Heart left ventricle (tissue), 16 donors: ENCODE measurements at regions not wholly inside any gene's neighbourhood (a gene's known extent, or its start where the extent isn't known, plus 50 kb on each side); places are given as distances from the start of the nearest gene placed in this dataset.
A peak's percentile ranks its signal among the peaks of the same experiment; 100 is the strongest.
"Not testable (repeated sequence)": the region's sequence is repeated elsewhere in the genome, so short reads cannot be mapped to it uniquely, and the experiment has no call there.

ENCODE experiments used
- ATAC-seq, 4 donors: fragments of 200-7000 bp; cut with Tn5 transposase; one replicate each; pipeline ENCODE4 v1.9.1; 2020 to 2022; ENCODE audit warnings: moderate library complexity in 4 of 4, mild to moderate bottlenecking in 3 of 4, moderate number of reproducible peaks in 1 of 4
- DNase-seq, 5 donors: peaks; one replicate each; pipeline ENCODE4 v3.0.0-alpha.2; 2020
- H3K27ac ChIP-seq, 12 donors: fragments of 200-600 bp; sonication (generic) in 4 of 12; one replicate each; pipeline versions ENCODE4 v1.5.0 to v1.8.0; 2016 to 2022; ENCODE audit warnings: mild to moderate bottlenecking in 2 of 12
- H3K27me3 ChIP-seq, 9 donors: fragments of 200-600 bp; sonication (generic) in 2 of 9; one replicate each; pipeline versions ENCODE4 v1.5.1 to v1.8.0; 2016 to 2022; ENCODE audit warnings: mild to moderate bottlenecking in 3 of 9
- H3K36me3 ChIP-seq, 9 donors: fragments of 200-600 bp; sonication (generic) in 2 of 9; one replicate each; pipeline versions ENCODE4 v1.5.0 to v1.8.0; 2018 to 2022; ENCODE audit warnings: mild to moderate bottlenecking in 2 of 9
- H3K4me1 ChIP-seq, 12 donors: fragments of 200-600 bp; sonication (generic) in 4 of 12; one replicate each; pipeline versions ENCODE4 v1.5.0 to v1.8.0; 2016 to 2022; ENCODE audit warnings: mild to moderate bottlenecking in 3 of 12
- H3K4me3 ChIP-seq, 12 donors: fragments of 200-600 bp; sonication (generic) in 4 of 12; one replicate each; pipeline versions ENCODE4 v1.5.0 to v1.8.0; 2017 to 2022; ENCODE audit warnings: mild to moderate bottlenecking in 9 of 12, moderate library complexity in 4 of 12
- H3K9me3 ChIP-seq, 12 donors: fragments of 200-600 bp; sonication (generic) in 4 of 12; one replicate each; pipeline versions ENCODE4 v1.5.0 to v1.8.0; 2016 to 2022; ENCODE audit warnings: mild to moderate bottlenecking in 1 of 12
- CTCF ChIP-seq, 12 donors: fragments of 200-600 bp; sonication (generic) in 4 of 12; IDR thresholded peaks; one replicate each; pipeline versions ENCODE4 v1.5.0 to v1.8.0; 2018 to 2022; ENCODE audit warnings: antibody characterized with exemption in 12 of 12, mild to moderate bottlenecking in 5 of 12
- POLR2A ChIP-seq, 2 donors: fragments of 450-650 bp; IDR thresholded peaks; one replicate each; pipeline ENCODE4 v1.6.1; 2017; ENCODE audit warnings: antibody characterized with exemption in 2 of 2, mild to moderate bottlenecking in 2 of 2, moderate library complexity in 2 of 2
- WGBS, 4 donors: extraction: QIAGEN DNeasy Blood & Tissue Kit in 2 of 4; methylation state at CpG; one replicate each; pipeline versions ENCODE4 v1.1.5 to v1.1.7; 2013 to 2018; 5-methylcytosine and 5-hydroxymethylcytosine counted together
- intact Hi-C, 10 donors: fragments of 100-400 bp; cut with DNase I; formaldehyde crosslinking; loops; one replicate each; pipeline versions ENCODE4 v1.11.1 to v1.14.2; 2022
- donor health status: ischemic (EF 13 %, LVEDD 7.1; RV severe dilation, severe dysfunction).
- donor health status: healthy with polysubstance abuse.
- donor health status: DM: no; HTN: yes; CAD: no.
- donor health status: DM: no; HTN: no; CAD: no.
- donor health status: ischemic (EF 25% LVEDD 6.9; RV normal size, moderate dysfunction).
- donor health status: ischemic (EF 25% LVEDD 5.7; RV mildly dilated, moderate dysfunction).
- donor health status: healthy.
- donor health status: DM: yes; HTN: yes; CAD: no.
- donor health status: ischemic (EF 35%, LVEDD 5.7; RV mildly dilated, moderate dysfunction).
- donor health status: nonischemic (EF 11% LVEDD 7.7; RV severe dilation, severe dysfunction).
- donor health status: DM: yes; HTN: yes; CAD: no.
- donor health status: PGD.
- donor health status: ischemic (EF 29% LVEDD 5.4; RV normal size, mild dysfunction).
- donor health status: nonischemic (EF 23%, LVEDD 6.1; RV moderate dilation, normal function).

GRCh38 chr22:16730894-16731293, 94.3 kb downstream of the XKR3 start:
- H3K9me3 ChIP-seq, ATAC-seq, H3K36me3 ChIP-seq, H3K27ac ChIP-seq, intact Hi-C loops, H3K27me3 ChIP-seq, DNase-seq, H3K4me1 ChIP-seq, H3K4me3 ChIP-seq: not testable (repeated sequence)
- 89 to 92% (median 90%) methylated on average over 4 of the region's 4 CpGs for WGBS, 4 donors

- intact Hi-C loops, H3K36me3 ChIP-seq, H3K4me1 ChIP-seq, ATAC-seq, H3K27me3 ChIP-seq, H3K4me3 ChIP-seq, DNase-seq, H3K9me3 ChIP-seq, H3K27ac ChIP-seq: not testable (repeated sequence)
- WGBS, 4 donors = 0 to 33% (median 13%) methylated on average over 1 of the region's 1 CpG
Measured at GRCh38 chr22:16727491-16727890, 97.7 kb downstream of the XKR3 start.

GRCh38 chr22:16723241-16723640, 102.0 kb downstream of the XKR3 start:
- H3K4me3 ChIP-seq, H3K27ac ChIP-seq, ATAC-seq, H3K36me3 ChIP-seq, H3K4me1 ChIP-seq, DNase-seq, H3K9me3 ChIP-seq, intact Hi-C loops: not testable (repeated sequence)
- WGBS, 4 donors = 62 to 66% (median 63%) methylated on average over 4 of the region's 4 CpGs
- peaks cover 0 to 16% (median 0%) of the 10 kb centered on the region in 9 donors for H3K27me3 ChIP-seq

- intact Hi-C loops, H3K4me1 ChIP-seq, H3K4me3 ChIP-seq, H3K9me3 ChIP-seq, DNase-seq, H3K27ac ChIP-seq, H3K36me3 ChIP-seq, ATAC-seq: not testable (repeated sequence)
- H3K27me3 ChIP-seq = peaks cover 0 to 23% (median 6%) of the 10 kb centered on the region in 9 donors
- WGBS, 4 donors = 24 to 29% (median 26%) methylated on average over 3 of the region's 3 CpGs
Measured at GRCh38 chr22:16722564-16722963, 102.6 kb downstream of the XKR3 start.

GRCh38 chr22:16721961-16722360, 103.2 kb downstream of the XKR3 start:
- 62 to 70% (median 67%) methylated on average over 4 of the region's 4 CpGs for WGBS, 4 donors
- Histone ChIP-seq H3K4me3 (no peak overlapping the region), H3K9me3 (no peaks in the 10 kb centered on the region), H3K27ac (peak overlapping the region in 1 of 12 donors; percentile 18), H3K36me3 (no peaks in the 10 kb centered on the region), H3K27me3 (peaks cover 0 to 28% (median 8%) of the 10 kb centered on the region in 9 donors), H3K4me1 (peaks cover 0 to 4% (median 0%) of the 10 kb centered on the region in 12 donors)
- intact Hi-C loops = no loop called here
- no peak for TF ChIP-seq POLR2A (IDR thresholded peaks at IDR 0.05)
- no peak for TF ChIP-seq CTCF (IDR thresholded peaks at IDR 0.05)
- ATAC-seq (no peak), DNase-seq (no peak)

- H3K4me3 ChIP-seq = no peak overlapping the region
- no peak for DNase-seq
- TF ChIP-seq POLR2A (IDR thresholded peaks at IDR 0.05) (no peak), CTCF (IDR thresholded peaks at IDR 0.05) (no peak)
- H3K27me3 ChIP-seq = peaks cover 0 to 23% (median 8%) of the 10 kb centered on the region in 9 donors
- no peak for ATAC-seq
- intact Hi-C loops = no loop called here
- H3K4me1 ChIP-seq = no peaks in the 10 kb centered on the region
- peaks cover 0 to 4% (median 0%) of the 10 kb centered on the region in 12 donors for H3K9me3 ChIP-seq
- no peak overlapping the region for H3K27ac ChIP-seq
- no peaks in the 10 kb centered on the region for H3K36me3 ChIP-seq
- WGBS, 4 donors = 12 to 16% (median 14%) methylated on average over 30 to 35 of the region's 35 CpGs
Measured at GRCh38 chr22:16717699-16718558, 107.3 kb downstream of the XKR3 start.

GRCh38 chr22:16714568-16714967, 110.6 kb downstream of the XKR3 start:
- H3K27me3 ChIP-seq = peaks cover 0 to 23% (median 8%) of the 10 kb centered on the region in 9 donors
- DNase-seq, H3K9me3 ChIP-seq, H3K4me1 ChIP-seq, H3K36me3 ChIP-seq, ATAC-seq, H3K27ac ChIP-seq, intact Hi-C loops, H3K4me3 ChIP-seq: not testable (repeated sequence)
- WGBS, 4 donors = 53 to 61% (median 55%) methylated on average over 3 of the region's 3 CpGs

GRCh38 chr22:16702318-16702870, 109.8 kb upstream of the CCT8L2 start:
- intact Hi-C loops, H3K9me3 ChIP-seq, DNase-seq, H3K27ac ChIP-seq, H3K4me1 ChIP-seq, H3K27me3 ChIP-seq, H3K4me3 ChIP-seq, ATAC-seq, H3K36me3 ChIP-seq: not testable (repeated sequence)
- 45 to 52% (median 48%) methylated on average over 2 of the region's 2 CpGs for WGBS, 4 donors

- H3K9me3 ChIP-seq, intact Hi-C loops, H3K27ac ChIP-seq, H3K4me1 ChIP-seq, H3K36me3 ChIP-seq, ATAC-seq, DNase-seq, H3K4me3 ChIP-seq, H3K27me3 ChIP-seq: not testable (repeated sequence)
- WGBS, 4 donors = 57 to 67% (median 63%) methylated on average over 3 to 5 of the region's 5 CpGs
Measured at GRCh38 chr22:16700390-16700789, 107.8 kb upstream of the CCT8L2 start.
